Left hindlimb (tissue), 1 donor: ENCODE measurements at regions not wholly inside any gene's neighbourhood (a gene's known extent, or its start where the extent isn't known, plus 50 kb on each side); places are given as distances from the start of the nearest gene placed in this dataset.

ENCODE experiments used
- DNase-seq: peaks from one replicate; pipeline ENCODE4 v3.0.0-alpha.2; 2018

DNA sequence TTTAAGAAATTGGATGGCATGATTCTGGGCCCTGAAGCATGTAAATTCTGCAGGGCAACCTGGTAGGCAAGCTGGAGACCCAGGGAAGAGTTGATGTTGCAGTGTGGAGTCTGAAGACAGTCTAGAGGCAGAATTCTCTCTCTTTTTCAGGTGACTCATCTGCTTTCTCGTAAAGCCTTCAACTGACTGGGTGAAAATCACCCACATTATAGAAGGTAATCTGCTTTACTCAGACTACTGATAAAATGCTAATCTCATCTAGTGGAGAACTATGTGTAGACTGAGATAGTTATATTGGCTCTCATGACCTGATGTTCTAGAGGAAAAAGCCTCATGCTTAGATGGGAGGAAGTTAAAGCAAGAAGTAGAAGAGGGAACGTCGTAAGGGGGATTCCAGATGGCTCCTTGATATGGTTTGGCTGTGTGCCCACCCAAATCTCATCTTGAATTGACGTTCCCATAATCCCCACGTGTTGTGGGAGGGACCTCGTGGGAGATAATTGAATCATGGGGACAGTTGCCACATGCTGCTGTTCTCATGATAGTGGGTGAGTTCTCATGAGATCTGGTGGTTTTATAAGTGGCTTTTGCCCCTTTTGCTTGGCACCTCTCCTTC, 723.8 kb downstream of the BCL11B start:
- DNase-seq = no peak

DNA sequence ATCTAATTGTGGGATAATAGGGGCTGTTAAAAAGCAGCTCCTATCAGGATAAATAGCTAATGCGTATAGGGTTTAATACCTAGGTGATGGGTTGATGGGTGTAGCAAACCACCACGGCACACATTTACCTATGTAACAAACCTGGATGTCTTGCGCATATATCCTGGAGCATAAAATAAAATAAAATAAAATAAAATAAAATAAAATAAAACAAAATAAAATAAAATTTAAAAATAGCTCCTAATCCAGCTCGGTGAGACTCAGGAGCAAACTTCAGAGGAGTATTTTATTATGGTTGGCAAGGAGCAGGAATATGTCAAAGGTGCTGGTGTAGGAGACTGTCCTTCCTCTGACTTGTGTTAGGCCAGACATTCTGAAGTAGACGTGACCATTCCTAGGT, 721.0 kb downstream of the BCL11B start:
- DNase-seq = no peak

- no peak for DNase-seq
Observed at GRCh38 chr14:98555440-98555839, 716.6 kb downstream of the BCL11B start.

DNA sequence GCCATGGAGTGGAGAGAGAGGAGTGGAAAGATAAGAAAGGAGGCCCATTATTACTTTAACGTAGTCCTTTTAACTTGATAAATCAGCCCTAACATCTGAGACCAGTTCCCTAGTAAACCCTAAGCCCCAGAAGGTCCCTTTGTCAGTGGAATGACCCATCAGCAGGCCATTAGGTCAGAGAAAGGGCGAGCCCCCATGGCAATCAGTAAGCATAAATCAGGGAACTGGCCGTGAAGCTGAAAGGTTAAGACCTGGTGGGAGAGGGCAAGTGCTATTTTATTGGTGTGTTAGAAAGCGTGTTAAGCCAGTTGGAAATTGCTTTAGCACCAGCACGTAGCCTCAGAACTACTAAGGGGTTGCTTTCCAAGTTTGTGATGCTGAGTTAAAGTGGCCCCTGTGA, 708.0 kb downstream of the BCL11B start:
- no peak for DNase-seq

- no peak for DNase-seq
Observed at GRCh38 chr14:98564541-98564940, 707.5 kb downstream of the BCL11B start.

- DNase-seq = no peak
Observed at GRCh38 chr14:98571104-98571503, 700.9 kb downstream of the BCL11B start.

- no peak for DNase-seq
Observed at GRCh38 chr14:98573082-98573481, 698.9 kb downstream of the BCL11B start.

- DNase-seq = no peak
Observed at GRCh38 chr14:98576463-98576862, 695.5 kb downstream of the BCL11B start.

GRCh38 chr14:98578204-98578603, 693.8 kb downstream of the BCL11B start:
- no peak for DNase-seq

DNA sequence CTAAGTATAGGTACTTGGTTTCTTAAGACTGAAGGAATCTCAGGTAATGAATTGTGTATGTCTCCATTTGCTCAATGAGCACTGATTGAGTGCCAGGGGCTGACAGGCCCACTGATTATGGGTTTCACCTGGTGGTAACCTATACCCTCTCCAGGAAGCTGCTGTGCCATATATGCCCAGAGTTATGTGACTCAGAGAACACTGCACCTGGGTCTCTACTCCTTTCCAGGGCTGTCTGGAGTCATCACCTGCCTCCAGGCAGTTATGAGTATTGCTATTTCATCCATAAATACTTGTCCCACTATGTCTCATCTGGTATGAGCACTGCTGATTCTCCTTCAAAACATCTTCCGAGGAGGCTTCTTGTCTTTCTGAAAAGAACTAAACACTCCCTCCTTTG, 692.9 kb downstream of the BCL11B start:
- DNase-seq = no peak

DNA sequence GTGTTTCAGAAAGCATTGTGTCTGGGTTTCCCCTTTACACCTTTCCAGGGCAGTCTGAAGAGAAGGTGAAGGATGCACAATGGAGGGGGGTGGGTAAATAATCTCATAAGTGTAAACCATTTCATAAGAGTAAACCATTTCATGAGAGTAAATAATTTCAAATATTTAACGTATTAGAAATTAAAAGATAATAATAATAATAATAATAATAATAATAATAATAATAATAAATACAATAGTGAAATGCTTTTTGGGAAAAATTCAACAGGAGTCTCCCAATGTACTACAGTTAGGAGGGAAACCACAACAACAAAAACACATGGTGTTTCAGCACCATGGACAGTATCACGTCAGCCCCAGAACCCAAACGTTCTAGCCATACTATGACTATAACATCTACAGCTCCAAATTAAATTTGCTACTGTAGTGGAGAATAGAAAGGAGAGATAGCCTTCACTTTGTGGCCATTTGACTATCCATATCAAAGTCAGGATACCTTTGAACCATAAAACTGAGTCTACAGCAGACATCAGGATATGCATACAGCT, 691.8 kb downstream of the BCL11B start:
- DNase-seq = no peak

- no peak for DNase-seq
Observed at GRCh38 chr14:98582276-98582675, 689.7 kb downstream of the BCL11B start.

- no peak for DNase-seq
Observed at GRCh38 chr14:98591161-98591560, 680.8 kb downstream of the BCL11B start.

DNA sequence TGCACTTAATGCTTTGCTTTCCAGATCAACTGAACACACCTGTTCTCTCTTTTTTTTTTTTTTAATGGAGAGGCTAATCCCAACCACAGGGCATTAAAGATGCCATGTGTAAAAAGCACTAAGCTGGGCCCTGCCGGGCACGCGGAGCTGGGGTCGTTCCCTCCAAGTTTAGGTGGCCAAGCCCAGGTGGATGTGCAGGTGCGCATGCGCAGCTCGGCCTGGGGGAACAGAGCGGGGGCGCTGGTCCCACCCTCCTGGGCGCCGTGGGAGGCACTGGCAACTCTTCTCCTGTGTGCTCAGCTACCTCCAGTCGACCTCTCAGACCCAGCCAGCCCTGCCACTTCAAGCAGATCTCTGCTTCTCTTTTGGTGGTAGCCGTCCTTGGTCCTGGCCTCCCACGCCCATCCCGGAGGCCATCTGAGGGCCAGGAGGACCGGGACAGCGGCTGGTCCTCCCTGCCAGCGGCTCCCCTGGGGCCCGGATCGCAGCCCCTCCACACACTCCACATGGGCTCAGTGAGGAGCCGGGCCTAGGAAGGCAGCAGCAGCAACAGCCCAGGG, 679.3 kb downstream of the BCL11B start:
- no peak for DNase-seq

DNA sequence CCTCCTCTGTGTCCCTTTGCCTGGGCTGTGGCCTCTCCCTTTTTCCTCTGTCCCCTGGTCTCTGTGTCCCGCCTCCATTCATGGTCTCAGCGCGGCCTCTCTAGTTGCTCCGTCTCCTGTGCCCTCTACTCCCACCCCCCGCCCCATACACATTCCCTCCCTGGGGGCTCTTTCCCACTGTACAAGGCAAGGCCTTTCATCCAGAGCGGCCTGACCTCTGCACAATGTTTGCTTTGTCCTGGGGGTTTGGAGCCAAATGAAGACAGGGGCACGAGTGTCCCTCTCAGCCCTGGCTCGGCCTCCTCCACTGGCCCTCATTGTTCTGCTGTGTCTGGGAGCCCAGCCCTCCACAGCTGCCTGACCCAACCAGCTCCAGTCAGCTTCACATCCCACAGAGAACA, 678.6 kb downstream of the BCL11B start:
- no peak for DNase-seq

DNA sequence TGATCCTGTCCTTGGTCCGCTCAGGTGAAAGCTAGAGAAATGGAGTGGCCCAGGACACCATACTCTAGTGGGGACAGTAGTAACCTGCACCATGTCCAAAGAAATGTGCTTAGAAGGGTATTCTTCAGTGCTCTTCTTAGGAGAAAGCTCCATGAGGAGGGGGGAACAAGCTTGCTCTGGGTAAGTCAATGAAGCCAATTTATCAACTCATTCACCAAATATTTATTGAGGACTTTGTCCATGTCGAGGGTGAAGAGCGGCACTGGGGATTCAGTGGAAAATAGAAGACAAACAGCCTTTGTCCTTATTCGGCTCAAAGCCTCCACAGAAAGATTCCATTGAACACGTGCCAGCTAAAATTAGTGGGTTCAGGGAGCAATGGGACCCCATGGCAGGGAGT, 677.8 kb downstream of the BCL11B start:
- DNase-seq = no peak

- no peak for DNase-seq
Observed at GRCh38 chr14:98598576-98598975, 673.4 kb downstream of the BCL11B start.

DNA sequence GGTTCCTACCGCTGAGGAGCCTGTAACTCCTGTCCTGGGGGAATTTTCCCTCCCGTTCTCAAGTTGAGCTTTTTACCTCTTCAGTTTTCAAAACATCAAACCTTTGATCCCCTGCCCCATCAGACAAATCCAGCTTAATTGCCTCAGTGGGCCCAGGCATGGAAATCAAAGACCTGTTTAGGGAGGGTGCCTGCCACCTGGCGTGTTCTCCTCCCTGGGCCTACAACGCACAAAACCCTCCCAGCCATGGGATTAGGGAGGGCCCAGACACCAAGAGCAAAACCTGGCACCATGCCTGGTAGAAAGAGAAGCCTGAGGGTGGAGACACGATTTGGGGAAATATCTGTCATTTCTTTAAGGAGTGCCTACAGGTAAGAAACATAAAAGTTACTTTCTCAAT, 672.9 kb downstream of the BCL11B start:
- no peak for DNase-seq

DNA sequence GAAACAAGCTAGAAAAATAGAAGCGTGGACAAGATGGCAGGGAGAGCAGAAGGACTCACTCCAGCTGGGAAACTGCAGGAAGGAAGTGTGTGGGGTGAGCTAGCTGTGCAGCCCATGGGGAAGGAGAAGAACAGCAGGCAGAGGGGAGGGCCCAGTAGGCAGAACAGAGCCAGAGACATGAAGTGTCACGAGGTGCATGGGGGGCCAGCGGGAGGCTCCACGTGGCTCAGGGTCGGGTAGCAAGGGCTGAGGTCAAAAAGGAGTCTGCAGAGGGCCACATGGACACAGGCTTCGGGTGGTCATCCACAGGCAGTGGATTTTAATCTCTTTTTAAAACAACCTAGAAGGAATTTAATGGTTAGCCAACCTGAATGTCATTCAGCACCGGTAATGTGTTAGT, 669.0 kb downstream of the BCL11B start:
- no peak for DNase-seq

DNA sequence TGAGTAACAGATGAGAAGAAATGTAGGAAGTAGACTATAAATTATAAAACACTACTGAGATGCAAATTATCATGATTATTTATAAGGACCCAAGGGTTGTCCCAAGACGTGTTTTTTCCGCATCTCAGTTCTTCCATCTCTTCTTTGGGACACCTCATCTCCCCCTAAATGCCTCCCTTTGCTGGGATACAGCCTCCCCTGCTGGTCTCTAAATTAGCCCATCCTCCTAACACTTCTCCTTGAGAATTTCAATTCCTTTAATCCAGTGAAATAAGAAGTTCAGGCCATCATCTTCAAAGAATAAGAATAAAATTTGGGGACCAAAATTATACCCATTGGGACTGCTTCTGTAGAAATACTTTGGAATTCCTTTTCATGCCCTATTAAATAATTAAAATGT, 667.0 kb downstream of the BCL11B start:
- no peak for DNase-seq

- DNase-seq = no peak
Observed at GRCh38 chr14:98606041-98606640, 665.9 kb downstream of the BCL11B start.

DNA sequence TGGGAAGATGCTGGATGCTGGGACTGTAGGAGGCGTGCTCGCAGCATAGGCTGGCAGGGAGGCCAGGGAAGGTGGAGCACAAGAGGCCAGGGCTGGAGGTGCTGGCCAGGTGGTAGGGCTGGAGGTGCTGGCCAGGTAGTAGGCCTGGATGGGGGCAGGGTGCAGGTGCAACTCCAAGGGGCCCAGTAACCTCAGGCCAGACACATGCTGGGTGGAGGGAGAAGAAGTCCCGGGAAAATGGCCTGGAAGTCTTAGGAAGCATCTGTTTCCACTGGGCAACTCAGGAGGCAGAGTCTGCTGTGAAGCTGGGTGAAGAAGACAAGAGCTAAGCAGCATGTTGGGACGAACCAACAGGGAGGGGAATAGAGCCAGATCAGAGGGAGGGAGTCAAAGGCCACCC, 665.2 kb downstream of the BCL11B start:
- no peak for DNase-seq

- DNase-seq = no peak
Observed at GRCh38 chr14:98607341-98607910, 664.6 kb downstream of the BCL11B start.
